GM23248 (cell line): ENCODE measurements at regions not wholly inside any gene's neighbourhood (a gene's known extent, or its start where the extent isn't known, plus 50 kb on each side); places are given as distances from the start of the nearest gene placed in this dataset.

ENCODE experiments used
- EZH2 ChIP-seq: fragments of 200-600 bp; sonication (generic); IDR thresholded peaks from 2 replicates; pipeline ENCODE4 v1.6.1; 2018; ENCODE audit warnings: antibody characterized with exemption, mild to moderate bottlenecking; ENCODE audit not compliant: insufficient read depth, poor library complexity, severe bottlenecking
- EZH2phosphoT487 ChIP-seq: fragments of 200-600 bp; sonication (generic); IDR thresholded peaks from 2 replicates; pipeline ENCODE4 v1.6.1; 2018; ENCODE audit warnings: antibody characterized with exemption, moderate library complexity, mild to moderate bottlenecking, low read depth; ENCODE audit not compliant: insufficient read depth

- TF ChIP-seq EZH2phosphoT487 (no peak), EZH2 (no peak)
Measured at GRCh38 chr9:105144076-105144475, 100.4 kb upstream of the SLC44A1 start.
